PC-9 (cell line): ENCODE measurements at regions not wholly inside any gene's neighbourhood (a gene's known extent, or its start where the extent isn't known, plus 50 kb on each side); places are given as distances from the start of the nearest gene placed in this dataset.

ENCODE experiments used
- BruUV-seq: library from RNA; stranded (reverse); fragments of 400-500 nt; replicated peaks from 2 replicates; lab custom pipeline; 2021; lab: Mats Ljungman, UMichigan
- CTCF ChIA-PET: fragments of 300-600 bp; sonication (Branson Sonifier 250); formaldehyde crosslinking; loops from one replicate; lab custom pipeline; 2022; ENCODE audit warnings: antibody characterized with exemption; lab: Charles Lee
- POLR2A ChIA-PET: fragments of 300-600 bp; sonication (Branson Sonifier 250); formaldehyde crosslinking; loops from one replicate; lab custom pipeline; 2022; ENCODE audit warnings: antibody characterized with exemption; ENCODE audit not compliant: unreplicated experiment; lab: Charles Lee
- DNase-seq, 2 experiments: peaks; one replicate each; pipeline versions ENCODE4 v3.0.0 to v3.0.0-alpha.2; 2015 to 2022; ENCODE audit warnings: mixed read lengths in 1 of 2
- H2AFZ ChIP-seq: fragments of 200-600 bp; sonication (generic); 2 replicates; pipeline ENCODE4 v1.8.1; 2017; ENCODE audit warnings: antibody characterized with exemption
- H3F3A ChIP-seq: fragments of 200-600 bp; sonication (generic); 2 replicates; pipeline ENCODE4 v1.8.1; 2017; ENCODE audit warnings: antibody characterized with exemption, mild to moderate bottlenecking, low read depth; ENCODE audit not compliant: insufficient read depth
- H3K27ac ChIP-seq: fragments of 200-600 bp; sonication (generic); 2 replicates; pipeline ENCODE4 v1.6.1; 2016; ENCODE audit warnings: mixed run types
- H3K27me3 ChIP-seq: fragments of 200-600 bp; sonication (generic); 2 replicates; pipeline ENCODE4 v1.6.1; 2016; ENCODE audit warnings: low read depth, mixed run types; ENCODE audit not compliant: insufficient read depth
- H3K36me3 ChIP-seq: fragments of 200-600 bp; sonication (generic); 2 replicates; pipeline ENCODE4 v1.6.1; 2016; ENCODE audit warnings: low read depth, mixed run types
- H3K4me1 ChIP-seq: fragments of 200-600 bp; sonication (generic); replicated peaks from 2 replicates; pipeline ENCODE4 v1.6.1; 2016; ENCODE audit warnings: mixed run types; ENCODE audit not compliant: insufficient read depth
- H3K4me2 ChIP-seq: fragments of 200-600 bp; sonication (generic); 2 replicates; pipeline ENCODE4 v1.6.1; 2017; ENCODE audit warnings: mixed run types
- H3K4me3 ChIP-seq: fragments of 200-600 bp; sonication (generic); 2 replicates; pipeline ENCODE4 v1.6.1; 2016; ENCODE audit warnings: mixed run types
- H3K79me2 ChIP-seq: fragments of 200-600 bp; sonication (generic); 2 replicates; pipeline ENCODE4 v1.6.1; 2017; ENCODE audit warnings: low read depth, mixed run types
- H3K9me2 ChIP-seq: fragments of 200-600 bp; sonication (generic); 2 replicates; pipeline ENCODE4 v1.8.1; 2017; ENCODE audit warnings: mild to moderate bottlenecking; ENCODE audit not compliant: insufficient read depth
- H3K9me3 ChIP-seq: fragments of 200-600 bp; sonication (generic); 2 replicates; pipeline ENCODE4 v1.8.1; 2016; ENCODE audit warnings: low read depth; ENCODE audit not compliant: insufficient read depth
- H4K20me1 ChIP-seq: fragments of 200-600 bp; sonication (generic); 2 replicates; pipeline ENCODE4 v1.8.1; 2017; ENCODE audit not compliant: insufficient read depth
- EZH2 ChIP-seq: fragments of 200-600 bp; sonication (generic); IDR thresholded peaks from 2 replicates; pipeline ENCODE4 v1.8.0; 2017; ENCODE audit warnings: antibody characterized with exemption, low read depth
- intact Hi-C: fragments of 100-400 bp; cut with micrococcal nuclease; formaldehyde crosslinking; loops from one replicate; pipeline ENCODE4 v1.10.0; 2022; ENCODE audit not compliant: unreplicated experiment
- TF ChIP-seq, protein P1 (sequence below): fragments of 200-600 bp; sonication (generic); conservative IDR thresholded peaks from 2 replicates; pipeline ENCODE4 v1.6.1; 2017; ENCODE audit warnings: mixed run types, antibody characterized with exemption, mild to moderate bottlenecking, moderate library complexity

DNA sequence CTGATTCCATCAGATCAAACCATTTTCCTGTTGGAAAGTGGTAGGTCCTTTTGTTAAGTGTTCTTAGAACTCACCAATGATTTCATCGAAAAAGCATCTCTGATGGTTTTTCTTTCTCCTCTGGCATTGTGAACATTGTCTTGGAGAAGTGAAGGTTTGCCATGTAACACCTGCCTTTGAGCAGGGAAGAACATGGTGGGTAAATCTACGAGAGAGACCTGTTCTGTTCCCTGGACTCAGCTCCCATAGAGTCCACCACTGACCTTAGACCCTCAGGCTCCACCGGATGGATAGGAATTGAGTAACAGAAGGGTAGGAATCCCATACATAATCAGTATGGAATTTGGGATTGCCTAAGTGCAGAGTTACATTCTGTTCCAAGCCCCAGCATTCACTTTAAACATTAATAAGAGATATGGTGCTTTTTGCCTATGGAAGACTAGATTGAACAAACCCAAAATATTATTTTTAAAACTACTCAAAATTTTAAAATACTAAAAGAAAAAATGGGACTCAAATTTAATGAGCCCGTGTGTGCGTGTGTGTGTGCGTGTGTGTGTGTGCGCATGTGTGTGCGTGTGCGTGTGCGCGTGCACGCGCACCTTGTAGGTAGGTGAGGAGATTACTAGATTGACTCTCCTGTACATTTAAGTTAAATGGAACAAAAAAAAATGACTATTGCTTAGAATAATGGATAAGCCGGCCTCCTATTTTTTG, 92.0 kb downstream of the C9orf152 start:
- peaks cover 18% of the 10 kb centered on the region for H3F3A ChIP-seq
- BruUV-seq: no TSS peak
- H3K9me2 ChIP-seq: no peaks in the 10 kb centered on the region; the same call in 1 of the 2 replicates
- peaks cover 48% of the 10 kb centered on the region for H3K79me2 ChIP-seq
- intact Hi-C loops: no loop called here
- H3K9me3 ChIP-seq: no peaks in the 10 kb centered on the region
- H3K27me3 ChIP-seq: no peaks in the 10 kb centered on the region
- H3K4me3 ChIP-seq: peak overlapping the region; percentile 9; the same call in 1 of the 2 replicates
- no peak overlapping the region for H2AFZ ChIP-seq
- no peaks in the 10 kb centered on the region for H3K36me3 ChIP-seq
- ChIA-PET CTCF (no interaction called here), POLR2A (interaction anchor here (0.6 to 1.0 kb wide), 3 partner anchors 11 to 205 kb away, joined by 4 to 5 read pairs (median 4); no protein-coding TSS in a partner anchor)
- H3K4me2 ChIP-seq: peak overlapping the region; percentile 63
- peak; percentile 33 to 81 for DNase-seq
- peak overlapping the region; percentile 76 for H3K27ac ChIP-seq
- H4K20me1 ChIP-seq: no peaks in the 10 kb centered on the region
- H3K4me1 ChIP-seq: peaks cover 28% of the 10 kb centered on the region
- TF ChIP-seq, protein P1, sequence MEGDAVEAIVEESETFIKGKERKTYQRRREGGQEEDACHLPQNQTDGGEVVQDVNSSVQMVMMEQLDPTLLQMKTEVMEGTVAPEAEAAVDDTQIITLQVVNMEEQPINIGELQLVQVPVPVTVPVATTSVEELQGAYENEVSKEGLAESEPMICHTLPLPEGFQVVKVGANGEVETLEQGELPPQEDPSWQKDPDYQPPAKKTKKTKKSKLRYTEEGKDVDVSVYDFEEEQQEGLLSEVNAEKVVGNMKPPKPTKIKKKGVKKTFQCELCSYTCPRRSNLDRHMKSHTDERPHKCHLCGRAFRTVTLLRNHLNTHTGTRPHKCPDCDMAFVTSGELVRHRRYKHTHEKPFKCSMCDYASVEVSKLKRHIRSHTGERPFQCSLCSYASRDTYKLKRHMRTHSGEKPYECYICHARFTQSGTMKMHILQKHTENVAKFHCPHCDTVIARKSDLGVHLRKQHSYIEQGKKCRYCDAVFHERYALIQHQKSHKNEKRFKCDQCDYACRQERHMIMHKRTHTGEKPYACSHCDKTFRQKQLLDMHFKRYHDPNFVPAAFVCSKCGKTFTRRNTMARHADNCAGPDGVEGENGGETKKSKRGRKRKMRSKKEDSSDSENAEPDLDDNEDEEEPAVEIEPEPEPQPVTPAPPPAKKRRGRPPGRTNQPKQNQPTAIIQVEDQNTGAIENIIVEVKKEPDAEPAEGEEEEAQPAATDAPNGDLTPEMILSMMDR: no peak
- no peak for TF ChIP-seq EZH2

DNA sequence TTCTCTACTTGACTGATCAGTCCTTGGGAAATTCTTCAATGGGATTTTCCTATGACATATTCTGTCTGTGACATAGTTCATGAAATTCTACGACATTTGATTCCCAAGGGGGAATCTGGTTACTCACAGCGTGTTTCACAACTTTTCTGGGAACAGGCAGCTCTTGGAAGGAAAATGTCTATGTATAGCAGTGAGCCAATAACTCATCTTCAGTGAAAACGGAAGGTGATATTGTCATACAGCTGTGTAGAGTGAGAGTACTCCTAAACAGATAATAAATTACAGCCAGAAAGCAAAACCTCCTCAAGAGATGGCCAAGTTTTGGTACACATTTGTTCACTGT, 91.4 kb downstream of the C9orf152 start:
- no peaks in the 10 kb centered on the region for H3K9me3 ChIP-seq
- H4K20me1 ChIP-seq: no peaks in the 10 kb centered on the region
- H3K9me2 ChIP-seq: no peaks in the 10 kb centered on the region; the same call in 1 of the 2 replicates
- TF ChIP-seq, protein P1: no peak
- TF ChIP-seq EZH2: no peak
- H3K4me3 ChIP-seq: peak overlapping the region; percentile 9; the same call in 1 of the 2 replicates
- DNase-seq: peak in 1 of 2 experiments; percentile 62
- ChIA-PET POLR2A (interaction anchor here (0.7 to 1.0 kb wide), 2 partner anchors 12 to 206 kb away, joined by 4 to 5 read pairs; no protein-coding TSS in a partner anchor), CTCF (no interaction called here)
- no peaks in the 10 kb centered on the region for H3K27me3 ChIP-seq
- H3K27ac ChIP-seq: peak overlapping the region; percentile 76
- BruUV-seq: no TSS peak
- peak overlapping the region; percentile 63 for H3K4me2 ChIP-seq
- peaks cover 28% of the 10 kb centered on the region for H3K4me1 ChIP-seq
- H2AFZ ChIP-seq: no peak overlapping the region
- H3K79me2 ChIP-seq: peaks cover 48% of the 10 kb centered on the region
- intact Hi-C loops: no loop called here
- no peaks in the 10 kb centered on the region for H3K36me3 ChIP-seq
- H3F3A ChIP-seq: peaks cover 18% of the 10 kb centered on the region

GRCh38 chr9:110121170-110121569, 86.8 kb downstream of the C9orf152 start:
- ChIA-PET CTCF (no interaction called here), POLR2A (no interaction called here)
- intact Hi-C loops: no loop called here
- no peaks in the 10 kb centered on the region for H3K9me3 ChIP-seq
- H3K27me3 ChIP-seq: no peaks in the 10 kb centered on the region
- H2AFZ ChIP-seq: no peak overlapping the region
- no TSS peak for BruUV-seq
- no peak for DNase-seq
- no peak overlapping the region for H3K4me3 ChIP-seq
- no peaks in the 10 kb centered on the region; the same call in 1 of the 2 replicates for H3K9me2 ChIP-seq
- peaks cover 15% of the 10 kb centered on the region for H3K4me1 ChIP-seq
- H3F3A ChIP-seq: peaks cover 8% of the 10 kb centered on the region
- H3K27ac ChIP-seq: no peak overlapping the region
- TF ChIP-seq, protein P1: no peak
- TF ChIP-seq EZH2: no peak
- H3K79me2 ChIP-seq: peaks cover 54% of the 10 kb centered on the region
- no peaks in the 10 kb centered on the region for H3K36me3 ChIP-seq
- no peak overlapping the region for H3K4me2 ChIP-seq
- no peaks in the 10 kb centered on the region for H4K20me1 ChIP-seq
